ENCODE measurements at regions not wholly inside any gene's neighbourhood (a gene's known extent, or its start where the extent isn't known, plus 50 kb on each side); places are given as distances from the start of the nearest gene placed in this dataset.

DNA sequence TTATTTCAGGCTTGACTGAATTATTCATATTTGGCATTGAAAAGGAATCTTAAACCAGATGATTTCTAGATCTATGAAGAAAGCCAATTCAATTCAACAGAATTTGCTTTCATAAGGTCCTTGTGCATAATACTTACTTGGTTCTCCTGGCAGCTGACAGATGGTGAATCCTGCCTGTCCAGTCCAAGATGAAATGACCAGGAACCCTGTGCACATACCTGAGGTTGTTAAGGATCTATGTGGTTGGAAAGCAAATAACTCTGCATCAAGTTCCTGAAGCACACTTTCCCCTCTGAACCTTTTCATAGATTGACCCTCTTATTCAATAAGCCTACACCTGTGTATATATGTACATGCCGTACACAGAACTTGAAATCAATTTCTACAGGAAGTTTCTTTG is 562.7 kb downstream of the PPARGC1A start (continued):
- TF ChIP-seq PCBP2 (optimal IDR thresholded peaks at IDR 0.05; ENCODE audit: low read depth, low read length, poor library complexity, severe bottlenecking) (no peak), ZNF510 (CRISPR knock-in tag; IDR thresholded peaks at IDR 0.05; ENCODE audit: low read depth) (no peak), ZNF883 (CRISPR knock-in tag; IDR thresholded peaks at IDR 0.05; ENCODE audit: not compliant biosample characterization) (no peak), ZNF430 (CRISPR knock-in tag; IDR thresholded peaks at IDR 0.05) (no peak), ZMYM2 (CRISPR knock-in tag; IDR thresholded peaks at IDR 0.05) (no peak), HDAC1 (CRISPR knock-in tag; IDR thresholded peaks at IDR 0.05) (no peak), ZFP36L2 (CRISPR knock-in tag; IDR thresholded peaks at IDR 0.05) (no peak), SYNCRIP (IDR thresholded peaks at IDR 0.05; ENCODE audit: insufficient read depth, low read depth, low read length) (no peak), ZNF7 (CRISPR knock-in tag; IDR thresholded peaks at IDR 0.05) (no peak), RELA (CRISPR knock-in tag; IDR thresholded peaks at IDR 0.05) (no peak)

DNA sequence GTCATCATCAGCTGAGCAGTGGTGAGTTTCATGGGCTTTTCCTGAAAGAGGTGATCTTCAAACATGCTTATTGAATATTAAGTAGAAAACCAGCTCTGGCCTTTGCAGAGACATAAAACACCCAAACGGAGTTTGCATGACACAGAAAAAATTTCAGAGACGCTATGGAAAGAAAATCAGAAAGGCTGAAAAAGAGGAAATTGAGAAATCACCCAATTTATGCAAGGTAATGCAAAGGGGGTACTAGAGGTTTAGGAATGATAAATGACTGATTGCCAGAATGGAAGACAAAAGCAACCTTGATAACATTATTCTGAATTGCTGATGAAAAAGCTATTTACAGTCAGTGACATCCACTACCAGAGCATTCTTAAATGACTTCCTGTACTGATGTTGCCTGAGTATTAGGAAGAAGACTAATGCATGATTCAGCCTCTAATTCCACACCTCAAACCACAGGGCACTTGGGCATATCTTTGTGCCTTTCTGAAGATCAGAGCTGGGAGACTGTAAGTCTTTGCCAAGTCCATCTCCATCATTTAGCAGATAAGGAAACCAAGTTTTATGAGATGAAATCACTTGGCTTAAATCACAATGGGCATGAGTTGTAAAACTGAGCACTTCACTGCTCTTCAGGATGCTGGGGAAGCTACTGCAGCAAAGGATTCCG is 565.7 kb downstream of the PPARGC1A start:
- BruUV-seq (replicated peaks) = no TSS peak
- H2AFZ ChIP-seq (ENCODE audit: low read length) = no peak overlapping the region
- WGBS (ENCODE audit: low lambda C conversion rate) = 8% methylated on average over 2 of the region's 3 CpGs
- no peak for TF ChIP-seq ZNF292 (CRISPR knock-in tag; IDR thresholded peaks at IDR 0.05; ENCODE audit: borderline replicate concordance, low read depth)
- POLR2A ChIA-PET = no interaction called here
- CTCF ChIA-PET (ENCODE audit: low intra/inter-chr PET ratio, low total read pairs) = no interaction called here
- in situ Hi-C loops (cut with HindIII; ENCODE audit: extremely low pct_ligation_motif_present, low pct_unique_long_range_greater_than_20kb) (no loop called here), intact Hi-C loops (cut with micrococcal nuclease; ENCODE audit: unreplicated experiment) (no loop called here)
- ATAC-seq (no peak), DNase-seq (ENCODE audit: low spot score) (no peak), FAIRE-seq (no peak)
- no peaks in the 10 kb centered on the region; the same call in 1 of the 2 replicates for H3K9me3 ChIP-seq (ENCODE audit: low read length)
- no peak overlapping the region for H3K4me3 ChIP-seq (replicated peaks in 1 of 3; ENCODE audit: insufficient read depth in 1 of 3, low read depth in 2 of 3, low read length in 3 of 3)
- no peaks in the 10 kb centered on the region for H3K79me2 ChIP-seq (ENCODE audit: insufficient read depth, low read length)
- H3K9ac ChIP-seq (ENCODE audit: insufficient read depth, low read depth, low read length) = no peak overlapping the region
- H3K4me1 ChIP-seq (ENCODE audit: insufficient read depth, low read length) = peaks cover 16% of the 10 kb centered on the region; the same call in 1 of the 2 replicates
- H3K27ac ChIP-seq (ENCODE audit: extremely low read length, insufficient read depth, low read length) = no peak overlapping the region
- H4K20me1 ChIP-seq (ENCODE audit: insufficient read depth, low read length) = no peaks in the 10 kb centered on the region
- H3K36me3 ChIP-seq (replicated peaks in 1 of 2; ENCODE audit: control insufficient read depth in 1 of 2, insufficient read depth in 2 of 2, low read length in 2 of 2) = no peaks in the 10 kb centered on the region
- H3K27me3 ChIP-seq (ENCODE audit: control insufficient read depth in 1 of 2, insufficient read depth in 2 of 2, low read length in 2 of 2) = no peaks in the 10 kb centered on the region
- H3K4me2 ChIP-seq (ENCODE audit: low read depth, low read length) = no peak overlapping the region

Data from HepG2 (cell line).